Activated CD8-positive, alpha-beta memory T cell treated with anti-CD3 and anti-CD28 coated beads, Interleukin-2, amount 10 ng/mL, durations not matched to agents 7 days and 5 days (primary cell): ENCODE measurements at regions not wholly inside any gene's neighbourhood (a gene's known extent, or its start where the extent isn't known, plus 50 kb on each side); places are given as distances from the start of the nearest gene placed in this dataset.

Experiments
- ATAC-seq: fragments of 150-1000 bp; cut with Tn5 transposase; one replicate; pipeline ENCODE4 v1.10.0; 2021; ENCODE audit warnings: moderate library complexity
- CTCF ChIA-PET: fragments of 350-600 bp; sonication (Branson Sonifier 250); formaldehyde crosslinking; loops from one replicate; lab custom pipeline; 2021; ENCODE audit warnings: antibody characterized with exemption; lab: Charles Lee
- DNase-seq: peaks from one replicate; pipeline ENCODE4 v3.0.0-alpha.2; 2020
- H3K27ac Mint-ChIP-seq: one replicate; pipeline ENCODE4 v1.8.0; 2021; ENCODE audit warnings: mild to moderate bottlenecking, mixed read lengths
- H3K27me3 Mint-ChIP-seq: one replicate; pipeline ENCODE4 v1.8.0; 2021; ENCODE audit warnings: mixed read lengths
- H3K36me3 Mint-ChIP-seq: one replicate; pipeline ENCODE4 v1.8.0; 2021; ENCODE audit warnings: mild to moderate bottlenecking, mixed read lengths
- H3K4me1 Mint-ChIP-seq: one replicate; pipeline ENCODE4 v1.8.0; 2021; ENCODE audit warnings: mixed read lengths
- H3K4me3 Mint-ChIP-seq: one replicate; pipeline ENCODE4 v1.8.0; 2021; ENCODE audit warnings: mild to moderate bottlenecking, moderate library complexity, mixed read lengths
- H3K9me3 Mint-ChIP-seq: one replicate; pipeline ENCODE4 v1.8.0; 2022; ENCODE audit warnings: low read depth, mixed read lengths

DNA sequence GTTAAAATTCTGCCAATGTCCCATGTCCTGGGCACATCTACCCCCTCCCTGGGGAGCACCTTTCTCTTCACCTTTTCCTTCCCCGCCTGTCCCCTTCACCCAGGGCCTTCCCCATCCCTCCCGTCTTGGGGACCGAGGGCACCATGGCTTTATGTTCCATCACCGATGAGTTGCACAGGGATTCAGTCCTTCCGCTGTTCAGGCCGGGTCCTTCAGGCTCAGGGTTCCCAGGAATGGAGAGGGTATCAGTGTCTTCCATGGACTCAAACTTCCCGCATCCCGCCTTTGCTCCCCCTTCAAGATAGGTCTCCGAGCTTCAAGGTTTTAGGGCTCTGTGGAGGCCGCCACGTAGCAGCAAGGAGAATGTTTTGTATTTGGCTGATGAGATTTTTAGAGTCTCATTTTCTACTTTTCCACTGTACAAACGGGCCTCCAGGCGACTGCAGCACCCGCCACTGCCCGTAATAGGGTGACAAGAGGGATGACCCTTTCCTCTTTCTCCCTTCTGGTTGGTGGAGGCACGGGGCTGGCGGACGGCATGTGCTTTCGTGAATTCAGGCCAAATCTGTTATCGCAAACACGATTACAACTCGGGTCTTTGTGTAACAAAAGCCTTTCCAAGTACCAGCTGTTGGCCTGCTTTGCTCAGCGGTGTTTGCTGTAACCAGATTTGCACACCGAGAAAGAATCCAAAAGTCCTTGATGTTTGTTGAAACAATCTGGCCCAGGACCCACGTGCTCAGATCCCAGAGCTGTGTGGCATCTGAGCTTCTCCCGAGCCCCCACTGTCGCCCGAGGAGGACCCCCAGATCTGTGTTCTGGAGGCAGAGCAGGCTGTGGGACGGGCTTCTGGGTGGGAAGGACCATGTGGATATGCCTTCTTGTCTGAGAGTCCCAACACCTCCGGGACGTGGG is 236.3 kb downstream of the SEC14L1 start:
- CTCF ChIA-PET, result interaction anchor here (0.9 to 4.6 kb wide), 17 partner anchors 10 to 95 kb away, joined by 3 to 52 read pairs (median 4); no protein-coding TSS in a partner anchor
- Mint-ChIP-seq H3K27ac (peak overlapping the region; percentile 5), H3K27me3 (no peaks in the 10 kb centered on the region), H3K9me3 (no peaks in the 10 kb centered on the region), H3K4me1 (peaks cover 62% of the 10 kb centered on the region), H3K4me3 (peak overlapping the region; percentile 95), H3K36me3 (peaks cover 8% of the 10 kb centered on the region)
- ATAC-seq (no peak), DNase-seq (no peak)

DNA sequence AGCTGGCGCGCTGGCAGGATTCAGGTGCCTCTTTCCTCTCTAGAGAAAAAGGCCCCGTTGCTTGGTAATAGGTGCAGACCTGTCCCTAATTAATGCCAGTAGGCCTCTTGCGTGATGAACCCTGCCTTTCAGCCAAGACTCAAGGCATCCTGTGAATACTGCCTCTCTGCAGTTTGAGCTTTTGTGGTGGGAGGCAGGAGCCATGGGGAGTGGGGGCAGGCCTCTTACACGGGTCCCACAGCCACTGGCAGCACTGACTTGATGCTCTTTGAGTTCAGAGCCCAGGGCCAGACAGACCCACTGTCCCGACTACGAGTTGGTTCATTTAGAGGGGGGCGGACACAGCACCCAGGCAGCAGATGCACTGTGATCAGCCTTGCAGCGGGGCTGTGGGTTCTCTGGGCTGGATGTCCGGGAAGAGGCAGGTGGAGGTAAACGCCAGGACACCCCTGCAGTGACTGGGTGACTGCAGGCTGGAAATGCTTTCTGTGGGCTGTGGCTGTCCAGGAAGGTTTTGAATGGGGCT is 237.0 kb downstream of the SEC14L1 start:
- peaks cover 65% of the 10 kb centered on the region for H3K4me1 Mint-ChIP-seq
- DNase-seq (no peak), ATAC-seq (no peak)
- H3K4me3 Mint-ChIP-seq, result no peak overlapping the region
- H3K27me3 Mint-ChIP-seq, result no peaks in the 10 kb centered on the region
- H3K27ac Mint-ChIP-seq, result no peak overlapping the region
- no peaks in the 10 kb centered on the region for H3K9me3 Mint-ChIP-seq
- peaks cover 8% of the 10 kb centered on the region for H3K36me3 Mint-ChIP-seq
- CTCF ChIA-PET, result interaction anchor here (1.0 to 4.6 kb wide), 2 partner anchors 11 to 23 kb away, joined by 3 to 52 read pairs; no protein-coding TSS in a partner anchor

DNA sequence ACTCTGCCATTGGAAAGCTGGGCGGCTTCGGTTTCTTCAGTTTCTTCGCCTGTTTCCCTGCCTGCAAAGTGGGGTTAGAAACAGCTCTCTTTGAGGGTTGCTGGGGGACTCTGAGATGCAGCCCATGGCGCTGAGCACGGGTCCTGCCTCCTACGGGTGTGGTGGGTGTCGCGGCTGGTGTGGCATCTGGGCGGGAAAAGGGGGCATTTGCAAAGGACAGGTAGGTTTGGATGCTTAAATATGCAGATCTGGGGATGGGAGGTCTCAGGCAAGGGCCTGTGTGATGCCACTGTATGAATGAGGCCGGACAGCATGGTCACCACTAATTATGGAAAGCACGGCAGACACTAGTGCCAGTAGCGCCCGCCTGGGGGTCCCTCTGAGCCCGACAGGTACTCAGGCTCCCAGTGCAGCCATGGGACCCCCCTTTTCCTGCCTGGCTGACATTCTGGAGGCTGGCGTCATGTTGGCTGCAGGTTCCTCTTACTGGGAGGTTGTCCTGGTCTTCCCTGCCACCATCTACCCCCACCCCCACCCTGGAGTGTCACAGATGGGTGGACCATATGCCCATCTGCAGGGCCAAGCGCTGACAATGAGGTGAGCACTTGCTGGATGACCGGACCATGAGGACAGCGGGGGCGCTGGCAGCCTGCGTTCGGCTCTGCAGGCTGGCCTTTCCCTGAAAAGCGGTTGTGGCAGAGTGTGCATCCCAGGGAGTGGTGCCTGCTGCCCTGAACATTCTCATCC is 237.7 kb downstream of the SEC14L1 start:
- Mint-ChIP-seq H3K4me3 (no peak overlapping the region), H3K4me1 (peaks cover 72% of the 10 kb centered on the region), H3K36me3 (peaks cover 8% of the 10 kb centered on the region), H3K9me3 (no peaks in the 10 kb centered on the region), H3K27ac (no peak overlapping the region), H3K27me3 (no peaks in the 10 kb centered on the region)
- ATAC-seq (no peak), DNase-seq (no peak)
- CTCF ChIA-PET, result interaction anchor here (1.0 to 4.6 kb wide), 2 partner anchors 11 to 22 kb away, joined by 3 to 52 read pairs; no protein-coding TSS in a partner anchor

DNA sequence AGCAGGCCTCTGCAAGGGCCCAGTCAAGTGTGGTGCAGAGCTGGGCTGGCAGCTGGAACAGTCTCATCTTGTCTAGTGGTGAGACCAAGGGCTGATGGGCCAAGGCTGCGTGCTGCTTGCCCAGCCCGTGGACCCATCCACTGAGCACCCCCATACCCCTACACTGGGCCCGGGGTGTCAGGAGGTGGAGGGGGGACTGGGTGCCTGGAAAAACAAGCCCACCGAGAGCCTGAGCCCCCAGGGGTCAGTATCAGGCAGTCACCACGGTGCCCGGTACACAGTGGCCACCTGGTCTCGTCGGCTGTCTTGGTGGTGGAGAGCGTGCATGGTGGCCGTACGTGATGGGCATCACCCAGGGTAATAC is 238.3 kb downstream of the SEC14L1 start:
- no peaks in the 10 kb centered on the region for H3K27me3 Mint-ChIP-seq
- H3K9me3 Mint-ChIP-seq, result no peaks in the 10 kb centered on the region
- CTCF ChIA-PET, result no interaction called here
- H3K4me3 Mint-ChIP-seq, result no peak overlapping the region
- H3K4me1 Mint-ChIP-seq, result peaks cover 78% of the 10 kb centered on the region
- ATAC-seq (no peak), DNase-seq (no peak)
- H3K36me3 Mint-ChIP-seq, result peaks cover 8% of the 10 kb centered on the region
- no peak overlapping the region for H3K27ac Mint-ChIP-seq

DNA sequence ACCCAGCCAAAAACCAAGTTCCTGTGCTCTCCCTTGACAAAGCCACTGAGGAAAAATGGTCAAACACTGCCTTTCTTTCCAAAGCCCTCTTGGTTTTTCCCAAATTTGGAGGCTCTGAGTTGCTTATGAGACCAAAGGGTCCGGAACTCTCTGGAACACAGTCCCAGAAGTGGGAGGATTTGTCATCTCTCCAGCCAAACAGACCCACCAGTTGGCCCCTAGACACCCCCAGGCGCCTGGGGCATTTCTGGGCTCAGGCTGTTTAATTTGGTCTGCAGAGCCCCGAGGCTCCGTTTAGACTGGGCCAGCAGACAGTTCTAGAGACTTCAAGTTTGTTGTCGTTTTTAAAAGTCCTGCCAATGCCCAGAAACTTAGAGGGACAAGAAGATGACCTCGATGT is 239.1 kb downstream of the SEC14L1 start:
- H3K27me3 Mint-ChIP-seq, result no peaks in the 10 kb centered on the region
- no peak overlapping the region for H3K4me3 Mint-ChIP-seq
- CTCF ChIA-PET, result interaction anchor here (0.8 kb wide), 1 partner anchor 40 kb away, joined by 3 read pairs; no protein-coding TSS in a partner anchor
- DNase-seq (no peak), ATAC-seq (no peak)
- H3K9me3 Mint-ChIP-seq, result no peaks in the 10 kb centered on the region
- H3K27ac Mint-ChIP-seq, result no peak overlapping the region
- peaks cover 84% of the 10 kb centered on the region for H3K4me1 Mint-ChIP-seq
- peaks cover 5% of the 10 kb centered on the region for H3K36me3 Mint-ChIP-seq

DNA sequence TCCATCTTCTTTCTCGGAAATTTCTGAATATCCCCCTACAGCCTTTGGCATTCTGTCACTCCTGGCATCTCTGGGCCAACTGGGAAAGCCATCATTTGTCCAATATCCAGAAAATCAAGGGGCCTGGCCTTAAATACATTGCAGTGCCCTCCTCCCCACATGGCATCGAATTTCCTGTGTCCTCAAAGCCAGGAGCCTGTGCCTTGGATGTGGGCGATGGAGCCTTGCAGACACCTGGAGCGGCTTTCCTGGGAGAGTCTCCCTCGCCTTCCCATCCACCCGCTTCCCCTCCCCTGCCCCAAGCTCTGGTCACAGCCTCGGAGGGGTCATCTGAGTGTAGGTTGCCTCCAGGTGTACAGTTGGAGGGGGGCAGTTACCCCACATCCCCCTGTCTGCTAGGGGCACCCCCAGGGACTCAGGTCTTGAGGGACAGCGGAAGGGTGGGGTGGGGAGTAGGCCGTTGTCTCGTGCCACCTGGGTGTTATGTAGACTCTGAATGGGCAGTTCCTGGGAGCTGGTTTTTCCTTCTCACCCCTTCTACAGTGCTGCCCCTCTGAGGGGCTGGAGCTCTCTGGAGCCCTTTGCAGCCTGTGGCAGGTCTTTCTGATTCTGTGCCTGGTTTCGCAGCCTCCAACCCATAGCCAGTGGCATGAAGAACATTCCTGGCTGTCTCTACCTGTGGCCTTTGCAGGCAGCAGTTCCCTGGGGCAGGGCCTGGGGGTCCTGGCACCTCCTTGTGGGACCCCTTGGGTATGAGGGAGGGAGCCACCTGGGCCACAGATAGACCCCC is 239.8 kb downstream of the SEC14L1 start:
- DNase-seq (no peak), ATAC-seq (no peak)
- no peaks in the 10 kb centered on the region for H3K27me3 Mint-ChIP-seq
- H3K4me3 Mint-ChIP-seq, result no peak overlapping the region
- peaks cover 80% of the 10 kb centered on the region for H3K4me1 Mint-ChIP-seq
- peaks cover 5% of the 10 kb centered on the region for H3K36me3 Mint-ChIP-seq
- CTCF ChIA-PET, result interaction anchor here (0.8 to 1.1 kb wide), 2 partner anchors 39 to 49 kb away, joined by 3 to 4 read pairs; no protein-coding TSS in a partner anchor
- no peaks in the 10 kb centered on the region for H3K9me3 Mint-ChIP-seq
- no peak overlapping the region for H3K27ac Mint-ChIP-seq

DNA sequence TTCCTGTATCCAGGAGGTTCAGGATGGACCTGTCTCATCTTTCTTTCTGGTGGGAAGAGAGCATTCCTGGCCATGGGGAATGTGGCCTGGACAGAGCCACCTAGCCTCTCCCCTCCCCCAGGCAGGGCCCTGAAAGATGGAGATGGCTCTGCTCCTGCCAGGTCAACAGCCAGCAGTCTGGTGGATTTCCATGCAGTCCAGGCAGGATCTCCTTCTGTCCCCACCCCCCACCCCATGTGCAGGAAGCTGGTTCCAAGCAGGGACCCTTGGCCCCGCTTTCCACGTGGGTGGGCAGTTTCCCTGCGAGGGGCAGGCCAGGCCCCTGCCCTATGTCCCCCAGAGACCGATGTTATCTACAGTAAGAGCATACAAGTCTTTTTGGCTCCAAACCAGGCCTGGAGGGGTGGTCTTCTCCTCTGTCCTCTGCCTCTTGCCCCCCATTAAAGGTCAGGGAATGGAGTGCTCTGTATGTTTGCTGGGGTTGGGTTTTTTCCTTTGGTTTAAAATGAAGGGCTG is 240.5 kb downstream of the SEC14L1 start:
- Mint-ChIP-seq H3K9me3 (no peaks in the 10 kb centered on the region), H3K4me3 (no peak overlapping the region), H3K4me1 (peaks cover 80% of the 10 kb centered on the region), H3K27me3 (no peaks in the 10 kb centered on the region), H3K27ac (no peak overlapping the region), H3K36me3 (peaks cover 2% of the 10 kb centered on the region)
- DNase-seq, result no peak
- ATAC-seq, result no peak
- CTCF ChIA-PET, result interaction anchor here (0.6 to 2.3 kb wide), 8 partner anchors 10 to 60 kb away, joined by 3 to 14 read pairs (median 4); no protein-coding TSS in a partner anchor

DNA sequence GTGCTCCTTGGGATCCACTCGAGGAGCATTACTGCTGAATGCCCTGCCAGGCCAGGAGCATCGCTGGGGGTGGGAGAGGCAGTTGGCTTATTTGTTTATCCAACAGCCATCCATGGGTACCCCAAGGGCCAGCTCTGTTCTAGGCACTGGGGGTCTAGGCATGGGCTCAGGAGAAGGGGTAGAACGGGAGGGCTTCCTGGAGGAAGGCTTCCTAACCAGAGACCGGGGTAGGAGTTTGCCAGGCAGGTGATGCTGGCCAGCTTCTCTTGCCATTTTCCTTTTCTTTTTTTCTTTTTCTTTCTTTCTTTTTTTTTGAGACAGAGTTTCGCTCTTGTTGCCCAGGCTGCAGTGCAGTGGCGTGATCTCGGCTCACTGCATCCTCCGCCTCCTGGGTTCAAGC is 241.0 kb downstream of the SEC14L1 start:
- no peaks in the 10 kb centered on the region for H3K9me3 Mint-ChIP-seq
- CTCF ChIA-PET, result interaction anchor here (0.6 to 3.0 kb wide), 10 partner anchors 10 to 79 kb away, joined by 3 to 14 read pairs (median 4); no protein-coding TSS in a partner anchor
- H3K27ac Mint-ChIP-seq, result peak overlapping the region; percentile 72
- H3K27me3 Mint-ChIP-seq, result no peaks in the 10 kb centered on the region
- no peak for ATAC-seq
- H3K36me3 Mint-ChIP-seq, result peaks cover 2% of the 10 kb centered on the region
- H3K4me3 Mint-ChIP-seq, result peak overlapping the region; percentile 31
- H3K4me1 Mint-ChIP-seq, result peaks cover 80% of the 10 kb centered on the region
- no peak for DNase-seq

DNA sequence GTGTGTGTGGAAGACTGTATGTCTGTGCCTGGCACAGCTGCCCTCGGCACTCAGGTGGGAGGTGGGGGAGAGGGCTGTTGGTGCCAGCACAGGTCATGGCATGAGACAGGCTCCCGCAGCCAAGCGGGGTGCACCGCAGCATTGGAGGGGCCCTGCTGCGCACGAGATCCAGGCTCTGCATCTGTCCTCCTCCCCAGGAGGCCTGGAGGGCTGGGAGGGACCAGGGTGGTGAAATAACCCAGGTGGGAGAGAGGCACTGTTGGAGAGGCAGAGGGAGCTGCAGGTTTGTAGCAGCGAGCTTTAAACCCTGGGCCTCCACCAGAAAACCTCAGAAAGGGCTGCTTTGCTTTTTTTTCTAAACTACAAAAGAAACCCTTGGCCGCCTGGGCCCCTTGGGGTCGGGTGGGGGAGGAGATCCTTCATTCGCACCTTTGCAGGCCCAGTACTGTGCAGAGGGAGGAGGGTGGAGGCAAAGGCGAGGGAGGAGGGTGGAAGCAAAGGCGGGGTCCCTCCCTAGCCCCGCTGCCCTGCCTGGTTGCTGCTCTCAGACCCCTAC is 241.7 kb downstream of the SEC14L1 start:
- no peaks in the 10 kb centered on the region for H3K36me3 Mint-ChIP-seq
- peak overlapping the region; percentile 72 for H3K27ac Mint-ChIP-seq
- ATAC-seq, result peak; percentile 56
- peak; percentile 73 for DNase-seq
- H3K27me3 Mint-ChIP-seq, result no peaks in the 10 kb centered on the region
- H3K4me3 Mint-ChIP-seq, result peak overlapping the region; percentile 31
- CTCF ChIA-PET, result interaction anchor here (0.6 to 3.0 kb wide), 15 partner anchors 8 to 113 kb away, joined by 3 to 14 read pairs (median 4); no protein-coding TSS in a partner anchor
- no peaks in the 10 kb centered on the region for H3K9me3 Mint-ChIP-seq
- peaks cover 80% of the 10 kb centered on the region for H3K4me1 Mint-ChIP-seq

DNA sequence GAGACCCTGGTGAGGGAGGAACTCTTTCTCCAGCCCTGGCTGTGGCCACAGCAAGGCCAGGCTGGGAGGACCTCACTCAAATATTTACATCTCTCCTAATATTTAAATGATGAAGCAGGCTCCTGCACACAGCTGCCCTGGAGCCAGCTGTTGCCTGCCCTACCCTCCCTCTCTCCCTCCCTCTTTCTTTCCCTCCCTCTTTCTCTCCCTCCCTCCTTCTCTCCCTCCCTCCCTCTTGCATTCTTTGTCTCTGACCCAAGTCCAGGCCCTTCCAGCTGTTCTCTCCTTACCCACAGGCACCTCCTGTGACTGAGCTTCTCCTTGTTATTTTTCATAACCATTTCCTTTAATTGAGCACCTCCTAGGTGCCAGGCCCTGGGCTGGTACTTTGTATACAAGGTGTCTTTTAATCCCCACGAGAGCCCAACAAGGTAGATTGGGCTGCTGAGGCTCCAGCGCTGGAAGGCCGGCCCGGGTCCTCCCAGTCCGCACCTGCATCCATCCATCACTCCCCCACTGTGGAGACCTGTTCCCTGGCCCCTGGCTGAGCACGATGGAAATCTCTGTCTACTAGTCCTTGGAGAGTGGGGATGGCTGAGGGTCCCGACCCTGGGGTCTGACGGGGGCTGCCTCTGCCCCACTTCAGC is 242.3 kb downstream of the SEC14L1 start:
- Mint-ChIP-seq H3K27me3 (no peaks in the 10 kb centered on the region), H3K36me3 (no peaks in the 10 kb centered on the region), H3K27ac (peak overlapping the region; percentile 72), H3K9me3 (no peaks in the 10 kb centered on the region), H3K4me3 (no peak overlapping the region), H3K4me1 (peaks cover 80% of the 10 kb centered on the region)
- ATAC-seq (no peak), DNase-seq (no peak)
- CTCF ChIA-PET, result interaction anchor here (0.6 to 3.0 kb wide), 10 partner anchors 8 to 112 kb away, joined by 3 to 14 read pairs (median 4); no protein-coding TSS in a partner anchor

DNA sequence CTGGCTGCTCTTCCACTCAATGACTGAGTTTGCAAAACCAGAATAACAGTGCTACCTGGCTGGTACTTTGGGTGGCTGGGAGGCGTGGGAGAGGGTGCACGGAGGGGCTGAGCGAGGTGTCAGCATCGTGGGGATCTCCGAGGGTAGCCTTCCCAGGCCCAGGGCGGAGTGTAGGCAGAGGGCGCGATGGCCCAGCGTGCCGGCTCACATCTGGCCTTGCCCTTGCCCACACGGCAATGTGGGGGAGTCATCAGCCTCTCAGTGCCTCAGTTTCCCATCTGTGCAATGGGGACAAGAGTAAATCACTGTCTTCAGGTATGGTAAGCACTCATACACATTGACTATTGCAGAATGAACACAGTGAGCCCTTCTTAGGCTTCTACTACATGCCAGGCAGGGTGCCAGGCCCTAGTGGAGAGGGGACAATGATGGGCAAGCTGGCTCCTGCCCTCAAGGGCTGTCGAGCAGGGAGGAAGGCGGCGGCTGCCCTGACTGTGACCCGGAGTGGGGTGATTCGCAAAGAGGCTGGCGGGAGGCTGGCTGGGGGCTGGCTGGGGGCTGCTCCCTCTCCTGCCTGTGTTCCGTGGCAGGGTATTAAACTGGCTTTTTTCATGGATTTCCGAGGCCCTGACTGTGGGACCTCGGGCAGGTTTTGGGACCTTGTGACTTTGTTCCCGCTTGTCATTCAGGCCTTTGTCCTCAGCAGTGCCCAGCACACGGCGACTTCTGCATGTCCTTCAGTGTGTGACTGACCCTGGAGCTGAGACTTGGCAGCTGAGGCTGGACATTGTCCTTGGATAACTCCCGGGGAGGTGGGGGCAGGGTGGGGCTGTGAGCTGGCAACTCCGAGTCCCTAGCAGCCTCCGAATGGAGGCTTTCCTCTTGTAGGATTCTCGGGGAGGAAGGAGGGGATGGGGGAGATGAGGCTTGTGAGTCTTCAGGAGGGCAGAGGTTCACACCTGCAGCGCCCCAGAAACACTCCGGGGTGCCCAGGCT is 243.1 kb downstream of the SEC14L1 start:
- Mint-ChIP-seq H3K36me3 (no peaks in the 10 kb centered on the region), H3K27ac (peak overlapping the region; percentile 72), H3K4me3 (no peak overlapping the region), H3K9me3 (no peaks in the 10 kb centered on the region), H3K4me1 (peaks cover 84% of the 10 kb centered on the region), H3K27me3 (no peaks in the 10 kb centered on the region)
- no peak for DNase-seq
- ATAC-seq, result no peak
- CTCF ChIA-PET, result interaction anchor here (1.5 to 3.0 kb wide), 4 partner anchors 8 to 52 kb away, joined by 7 to 14 read pairs (median 10); no protein-coding TSS in a partner anchor
